NCI-H446 (cell line): ENCODE measurements at regions not wholly inside any gene's neighbourhood (a gene's known extent, or its start where the extent isn't known, plus 50 kb on each side); places are given as distances from the start of the nearest gene placed in this dataset.
A peak's percentile ranks its signal among the peaks of the same experiment; 100 is the strongest.
"Not testable (repeated sequence)": the region's sequence is repeated elsewhere in the genome, so short reads cannot be mapped to it uniquely, and the experiment has no call there.

Experiments
- DNase-seq, 2 experiments: peaks; one replicate each; lab custom pipeline; 2025; lab: John Stamatoyannopoulos, UW

DNA sequence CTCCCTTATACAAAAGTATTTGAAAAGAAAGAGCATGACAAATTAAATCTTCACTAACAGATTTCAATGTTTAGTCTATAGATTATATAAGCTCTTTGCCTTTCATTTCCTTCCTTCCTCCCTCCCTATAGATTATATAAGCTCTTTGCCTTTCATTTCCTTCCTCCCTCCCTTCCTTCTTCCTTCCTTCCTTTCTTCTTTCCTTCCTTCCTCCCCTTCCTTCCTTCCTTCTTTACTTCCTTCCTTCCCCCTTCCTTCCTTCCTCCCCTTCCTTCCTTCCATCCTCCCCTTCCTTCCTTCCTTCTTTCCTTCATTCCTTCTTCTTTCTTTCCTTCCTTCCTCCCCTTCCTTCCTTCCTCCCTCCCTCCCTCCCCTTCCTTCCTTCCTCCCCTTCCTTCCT, 209.8 kb upstream of the CBLB start:
- no peak for DNase-seq

DNA sequence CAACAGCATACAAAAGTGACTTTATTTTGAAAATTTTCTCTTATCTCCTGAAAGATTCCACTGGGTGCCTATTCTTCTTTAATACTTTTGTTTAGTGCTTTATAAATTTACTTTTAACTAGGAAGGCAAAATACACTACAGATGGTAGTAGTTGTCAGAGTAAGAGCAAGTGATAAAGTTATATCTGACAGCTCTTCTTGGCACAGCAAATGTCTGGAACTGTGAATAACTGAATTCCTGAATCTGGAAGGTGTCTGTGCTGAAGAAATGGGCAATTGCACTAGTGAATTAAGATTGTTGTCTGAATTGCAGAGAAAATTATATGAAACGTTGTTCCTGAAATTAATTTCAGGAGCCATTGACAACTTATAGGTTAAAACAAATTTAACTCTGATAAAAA, 213.8 kb upstream of the CBLB start:
- DNase-seq = no peak

GRCh38 chr3:106083207-106083606, 214.4 kb upstream of the CBLB start:
- DNase-seq = no peak

GRCh38 chr3:106083854-106084253, 215.0 kb upstream of the CBLB start:
- no peak for DNase-seq

GRCh38 chr3:106086038-106086437, 217.2 kb upstream of the CBLB start:
- DNase-seq = no peak

GRCh38 chr3:106086636-106087035, 217.8 kb upstream of the CBLB start:
- no peak for DNase-seq

DNA sequence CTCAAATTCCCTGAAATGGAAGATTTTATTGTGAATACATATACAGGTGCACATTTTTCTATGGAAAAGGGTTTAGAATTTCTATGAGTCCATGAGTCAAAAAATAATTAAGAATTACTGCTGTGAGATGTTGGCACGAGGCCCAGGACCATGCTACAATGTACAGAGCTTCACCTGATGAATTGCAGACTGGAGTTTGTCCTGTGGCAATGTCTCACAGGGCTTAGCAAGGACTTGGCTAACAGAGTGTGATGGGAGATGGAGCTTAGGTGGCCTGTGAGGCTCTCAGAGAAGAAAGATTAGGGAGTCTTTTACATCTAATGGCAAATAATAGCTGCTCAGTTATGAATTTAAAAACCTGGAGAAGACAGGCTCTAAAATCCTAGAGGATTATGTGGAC, 219.5 kb upstream of the CBLB start:
- DNase-seq = peak in 1 of 2 experiments; percentile 38

- no peak for DNase-seq
These were observed 220.1 kb upstream of the CBLB start for GRCh38 chr3:106088899-106089298.

GRCh38 chr3:106089806-106090205, 221.0 kb upstream of the CBLB start:
- DNase-seq = no peak

DNA sequence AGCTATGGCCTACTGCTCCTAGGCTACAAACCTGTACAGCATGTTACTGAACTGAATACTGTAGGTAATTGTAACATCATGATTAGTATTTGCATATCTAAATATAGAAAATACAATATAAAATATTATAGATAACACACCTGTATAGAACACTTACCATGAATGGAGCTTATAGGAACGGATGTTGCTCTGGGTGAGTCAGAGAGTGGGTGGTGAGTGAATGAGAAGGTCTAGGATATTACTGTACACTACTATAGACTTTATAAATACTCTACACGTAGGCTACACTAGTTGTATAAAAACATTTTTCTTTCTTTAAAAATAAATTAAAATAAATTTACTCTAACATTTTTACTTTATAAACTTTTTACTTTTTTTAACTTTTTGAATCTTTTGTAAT, 224.0 kb upstream of the CBLB start:
- no peak for DNase-seq

DNA sequence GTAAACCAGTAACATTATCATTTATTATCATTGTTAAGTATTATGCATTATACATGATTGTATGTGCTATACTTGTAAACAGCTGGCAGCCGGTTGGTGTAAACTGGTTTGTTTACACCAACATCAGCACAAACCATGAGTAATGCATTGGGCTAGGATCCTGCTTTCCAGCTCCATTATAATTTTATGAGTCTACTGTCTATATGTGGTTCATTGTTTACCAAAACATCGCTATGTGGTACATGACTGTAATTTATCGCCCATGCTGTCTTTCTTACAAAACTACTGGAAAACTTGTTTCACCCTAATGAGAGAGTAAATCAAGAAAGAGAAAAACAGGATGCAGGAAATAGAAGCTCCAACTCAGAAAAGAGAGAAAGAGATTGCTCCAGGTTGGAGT, 224.8 kb upstream of the CBLB start:
- DNase-seq = no peak

DNA sequence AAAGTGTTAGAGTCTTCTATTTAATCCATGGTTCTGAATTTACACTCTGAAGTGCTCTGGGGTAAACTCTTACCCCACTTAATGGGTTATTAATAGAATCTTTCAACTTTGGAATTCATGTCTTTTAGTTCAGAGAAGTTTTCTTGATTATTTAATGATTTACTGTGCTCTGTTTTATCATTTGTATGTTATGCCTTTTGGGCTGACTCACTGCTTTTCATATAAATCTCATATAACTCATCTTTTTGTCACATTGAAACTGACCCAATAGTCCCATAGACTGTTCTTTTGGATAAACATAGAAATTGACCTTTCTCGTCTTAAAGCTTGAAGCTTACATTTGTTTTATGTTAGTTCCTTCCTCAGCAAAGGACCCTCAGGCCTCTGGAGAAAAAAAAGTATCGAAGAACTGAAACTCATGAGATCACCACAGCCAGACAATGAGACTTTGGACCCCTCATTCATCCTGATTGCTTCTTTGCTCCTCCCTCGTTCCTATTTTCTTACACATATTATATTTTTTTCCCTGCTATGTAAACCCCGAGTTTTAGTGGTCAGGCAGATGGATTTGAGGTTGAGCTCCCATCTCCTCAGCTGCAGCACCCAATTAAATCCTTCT, 229.1 kb upstream of the CBLB start:
- DNase-seq = no peak

- DNase-seq = no peak
These were observed 234.6 kb upstream of the CBLB start for GRCh38 chr3:106103383-106103782.

GRCh38 chr3:106104078-106104477, 235.3 kb upstream of the CBLB start:
- DNase-seq = no peak

DNA sequence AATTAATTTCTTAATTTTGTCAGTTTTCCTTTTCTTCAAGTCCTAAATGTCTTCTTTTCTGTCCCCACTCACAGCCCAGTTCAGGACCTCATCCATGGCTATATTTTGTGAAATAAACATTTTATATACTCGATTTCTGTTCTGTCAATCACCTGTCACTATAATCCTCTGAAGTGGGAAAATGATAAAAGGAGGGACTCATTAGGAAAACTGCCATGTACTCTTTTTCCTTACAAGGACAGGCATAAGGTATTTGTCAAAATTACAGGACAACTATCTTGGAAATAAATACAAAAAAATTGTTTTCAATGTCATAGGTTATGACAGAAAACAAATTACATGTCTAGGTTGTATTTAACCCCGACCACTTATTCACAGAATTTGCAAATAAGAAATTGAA, 240.1 kb upstream of the CBLB start:
- no peak for DNase-seq

GRCh38 chr3:106112561-106112960, 243.7 kb upstream of the CBLB start:
- not testable (repeated sequence) for DNase-seq

DNA sequence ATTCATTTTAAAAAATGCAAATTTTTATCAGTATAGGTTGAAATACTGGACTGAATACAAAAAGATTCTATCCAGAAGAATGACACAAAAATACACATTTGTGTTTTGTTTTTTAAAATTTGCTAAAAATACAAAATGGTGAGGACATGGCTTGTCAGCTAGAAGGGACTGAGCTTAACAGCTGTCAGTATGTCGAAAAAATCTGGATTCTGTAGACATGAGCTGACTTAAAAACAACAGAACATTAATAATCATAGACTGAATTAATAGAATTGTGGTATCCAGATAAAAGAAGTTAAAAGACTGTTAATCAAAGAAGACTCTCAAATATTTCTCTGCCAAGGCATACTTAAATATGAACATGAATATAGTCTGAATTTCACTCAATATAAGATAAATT, 244.9 kb upstream of the CBLB start:
- no peak for DNase-seq

DNA sequence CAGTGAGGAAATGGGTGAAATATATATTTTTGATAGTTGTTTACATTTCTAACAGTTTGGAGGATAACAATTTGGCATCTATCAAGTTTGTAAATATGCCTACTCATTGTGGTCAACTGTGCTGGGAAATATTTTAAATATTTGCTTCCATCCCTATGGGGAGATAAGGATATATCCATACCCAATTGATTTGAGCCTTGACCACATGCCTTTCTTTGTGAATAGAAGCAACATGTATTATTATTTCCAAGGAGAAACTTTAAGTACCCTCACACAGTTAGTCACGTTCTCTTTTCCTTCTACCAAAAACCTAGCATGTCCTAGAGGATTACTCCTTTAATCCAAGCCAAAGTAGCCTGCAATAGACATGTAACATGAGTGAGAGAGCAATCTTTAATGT, 245.4 kb upstream of the CBLB start:
- no peak for DNase-seq

GRCh38 chr3:106114848-106115247, 246.0 kb upstream of the CBLB start:
- DNase-seq = no peak

DNA sequence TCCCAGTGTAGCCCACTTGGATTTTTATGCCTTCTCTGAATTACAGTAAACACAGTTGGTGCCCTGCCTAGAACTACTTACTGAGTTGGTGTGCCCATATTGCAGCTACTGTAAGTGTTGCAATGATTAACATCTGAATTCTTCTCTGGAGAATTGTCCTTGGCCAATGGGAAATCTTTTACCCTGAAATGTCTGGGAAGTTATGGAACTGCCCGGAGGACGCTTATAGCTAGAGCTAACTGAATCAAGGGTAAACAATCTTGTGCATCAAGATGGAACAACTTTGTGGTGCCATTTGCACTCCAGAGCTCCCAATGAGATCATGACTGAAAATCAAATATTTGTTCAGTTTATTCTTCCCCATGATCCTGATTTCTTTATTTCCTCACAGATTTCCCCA, 246.7 kb upstream of the CBLB start:
- DNase-seq = no peak

DNA sequence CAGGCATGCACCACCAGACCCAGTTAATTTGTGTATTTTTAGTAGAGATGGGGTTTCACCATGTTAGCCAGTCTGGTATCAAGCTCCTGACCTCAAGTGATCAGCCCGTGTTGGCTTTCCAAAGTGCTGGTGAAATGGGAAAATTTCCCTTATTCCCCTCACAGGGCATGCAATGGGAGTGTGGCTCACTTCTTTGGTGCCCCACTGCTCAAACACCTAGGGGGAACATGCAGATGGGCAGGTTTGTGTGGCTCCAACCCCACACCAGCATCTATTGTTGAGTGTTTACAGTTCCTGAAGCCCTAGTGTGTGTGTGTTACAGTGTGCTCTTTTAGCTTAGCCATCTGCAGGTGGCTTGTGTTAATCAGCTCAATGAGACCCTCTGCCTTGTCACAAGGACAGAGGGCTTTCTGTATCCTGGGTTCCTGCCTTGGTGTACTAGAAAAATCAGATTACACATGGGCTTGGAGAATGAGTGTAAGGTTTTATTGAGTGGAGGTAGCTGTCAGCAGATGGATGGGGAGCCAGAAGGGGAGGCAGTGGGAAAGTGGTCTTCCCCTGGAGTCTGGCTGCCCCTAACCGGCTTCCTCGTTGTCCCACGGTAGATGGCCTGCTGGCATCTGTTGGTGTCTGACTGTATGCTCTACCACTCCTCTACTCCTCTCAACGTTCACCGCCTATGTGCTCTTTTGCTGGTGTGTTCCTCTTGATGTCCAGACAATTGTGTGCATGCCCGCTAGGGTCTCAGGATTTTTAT, 248.1 kb upstream of the CBLB start:
- DNase-seq = no peak

DNA sequence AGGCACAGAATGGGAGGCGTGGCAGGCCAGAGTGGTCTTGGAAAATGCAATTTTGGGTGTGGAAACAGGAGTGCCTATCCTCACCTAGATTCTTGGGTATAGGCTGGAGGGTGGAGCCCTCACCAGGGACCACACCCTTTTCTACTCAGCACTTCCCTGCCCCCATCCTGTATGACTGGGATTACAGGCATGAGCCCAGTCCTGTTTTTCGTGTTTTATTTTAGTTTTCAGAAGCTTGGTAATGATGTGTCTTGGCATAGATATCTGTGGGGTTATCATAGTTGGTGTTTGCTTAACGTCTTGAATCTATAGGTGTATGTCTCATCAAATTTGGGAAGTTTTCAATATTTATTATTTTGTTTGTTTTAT, 248.7 kb upstream of the CBLB start:
- DNase-seq = no peak

DNA sequence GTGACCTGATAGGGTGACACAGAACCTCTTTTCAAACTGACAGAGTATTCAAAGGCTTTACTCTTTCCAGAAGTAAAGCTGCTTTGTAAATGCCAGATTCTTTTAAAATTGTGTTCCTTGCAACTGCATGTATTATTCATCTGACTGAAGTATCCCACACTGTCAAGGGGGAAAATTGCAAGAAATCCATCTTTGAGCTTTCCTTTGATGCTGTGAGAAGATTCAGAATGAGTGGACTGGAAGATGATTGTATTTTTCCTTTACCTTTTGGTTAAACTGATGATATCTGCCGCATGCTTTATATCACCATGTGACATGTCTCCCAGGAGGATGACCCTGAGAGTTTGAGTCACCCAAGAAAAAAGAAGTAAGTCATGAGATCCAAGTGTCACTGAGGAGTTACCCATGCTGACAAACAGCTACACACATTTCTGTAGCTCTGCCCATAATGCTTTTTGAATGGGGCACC, 250.8 kb upstream of the CBLB start:
- DNase-seq = no peak

GRCh38 chr3:106120356-106120755, 251.5 kb upstream of the CBLB start:
- no peak for DNase-seq
